Mucosa of descending colon (tissue), 3 donors: ENCODE measurements at regions not wholly inside any gene's neighbourhood (a gene's known extent, or its start where the extent isn't known, plus 50 kb on each side); places are given as distances from the start of the nearest gene placed in this dataset.

Source experiments
- ATAC-seq: fragments of 200-7000 bp; cut with Tn5 transposase; one replicate; pipeline ENCODE4 v1.9.1; 2020; ENCODE audit warnings: mild to moderate bottlenecking, moderate library complexity
- DNase-seq, 3 donors: peaks; one replicate each; pipeline ENCODE4 v3.0.0-alpha.2; 2020
- H3K36me3 ChIP-seq: fragments of 200-600 bp; one replicate; pipeline ENCODE4 v1.8.0; 2021; ENCODE audit warnings: low read depth, mild to moderate bottlenecking
- H3K4me1 ChIP-seq: fragments of 200-600 bp; one replicate; pipeline ENCODE4 v1.8.0; 2021; ENCODE audit warnings: low read depth, mild to moderate bottlenecking
- H3K4me3 ChIP-seq: fragments of 200-600 bp; one replicate; pipeline ENCODE4 v1.8.0; 2021; ENCODE audit warnings: mild to moderate bottlenecking
- H3K9me3 ChIP-seq: fragments of 200-600 bp; one replicate; pipeline ENCODE4 v1.8.0; 2021; ENCODE audit warnings: mild to moderate bottlenecking
- intact Hi-C, 2 donors: fragments of 100-400 bp; cut with DNase I in 1 of 2; cut with micrococcal nuclease in 1 of 2; formaldehyde crosslinking; loops; one replicate each; pipeline versions ENCODE4 v1.11.0 to v1.11.1; 2022; cut with DNase I, micrococcal nuclease
- TF ChIP-seq, protein P1 (sequence below): fragments of 200-600 bp; IDR thresholded peaks from one replicate; pipeline ENCODE4 v1.8.0; 2022; ENCODE audit warnings: antibody characterized with exemption, mild to moderate bottlenecking
- donor health status: DM: no; HTN: no; CAD: no; lungs with moderate emphysema.
- donor health status: DM: no; HTN: no; CAD: no.
- donor health status: DM: no; HTN: yes; CAD: no.

DNA sequence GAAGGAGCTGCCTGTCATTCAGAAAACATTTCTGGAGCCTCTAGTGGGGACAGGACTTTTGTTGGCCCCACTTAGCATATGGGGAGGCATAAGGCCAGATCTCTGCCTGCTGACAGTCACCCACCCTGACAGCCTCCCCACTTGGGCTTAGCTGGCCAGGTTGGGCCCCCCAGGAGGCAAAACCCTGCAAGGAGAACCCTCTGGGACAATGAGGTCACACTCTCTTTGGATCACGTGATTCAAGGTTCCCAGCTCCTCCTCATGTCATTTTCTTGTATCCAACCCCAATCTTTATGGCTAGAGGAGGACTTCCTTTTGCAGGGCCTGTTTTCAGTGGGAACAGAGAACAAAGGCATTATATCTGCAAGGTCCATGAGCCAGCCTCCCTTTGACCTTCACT, 60.0 kb downstream of the NAV1 start:
- Histone ChIP-seq H3K36me3 (no peaks in the 10 kb centered on the region), H3K4me1 (peaks cover 3% of the 10 kb centered on the region), H3K9me3 (no peaks in the 10 kb centered on the region), H3K4me3 (no peak overlapping the region)
- intact Hi-C loops, result no loop called here
- ATAC-seq, result no peak
- no peak for DNase-seq
- TF ChIP-seq, protein P1, sequence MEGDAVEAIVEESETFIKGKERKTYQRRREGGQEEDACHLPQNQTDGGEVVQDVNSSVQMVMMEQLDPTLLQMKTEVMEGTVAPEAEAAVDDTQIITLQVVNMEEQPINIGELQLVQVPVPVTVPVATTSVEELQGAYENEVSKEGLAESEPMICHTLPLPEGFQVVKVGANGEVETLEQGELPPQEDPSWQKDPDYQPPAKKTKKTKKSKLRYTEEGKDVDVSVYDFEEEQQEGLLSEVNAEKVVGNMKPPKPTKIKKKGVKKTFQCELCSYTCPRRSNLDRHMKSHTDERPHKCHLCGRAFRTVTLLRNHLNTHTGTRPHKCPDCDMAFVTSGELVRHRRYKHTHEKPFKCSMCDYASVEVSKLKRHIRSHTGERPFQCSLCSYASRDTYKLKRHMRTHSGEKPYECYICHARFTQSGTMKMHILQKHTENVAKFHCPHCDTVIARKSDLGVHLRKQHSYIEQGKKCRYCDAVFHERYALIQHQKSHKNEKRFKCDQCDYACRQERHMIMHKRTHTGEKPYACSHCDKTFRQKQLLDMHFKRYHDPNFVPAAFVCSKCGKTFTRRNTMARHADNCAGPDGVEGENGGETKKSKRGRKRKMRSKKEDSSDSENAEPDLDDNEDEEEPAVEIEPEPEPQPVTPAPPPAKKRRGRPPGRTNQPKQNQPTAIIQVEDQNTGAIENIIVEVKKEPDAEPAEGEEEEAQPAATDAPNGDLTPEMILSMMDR, result no peak

DNA sequence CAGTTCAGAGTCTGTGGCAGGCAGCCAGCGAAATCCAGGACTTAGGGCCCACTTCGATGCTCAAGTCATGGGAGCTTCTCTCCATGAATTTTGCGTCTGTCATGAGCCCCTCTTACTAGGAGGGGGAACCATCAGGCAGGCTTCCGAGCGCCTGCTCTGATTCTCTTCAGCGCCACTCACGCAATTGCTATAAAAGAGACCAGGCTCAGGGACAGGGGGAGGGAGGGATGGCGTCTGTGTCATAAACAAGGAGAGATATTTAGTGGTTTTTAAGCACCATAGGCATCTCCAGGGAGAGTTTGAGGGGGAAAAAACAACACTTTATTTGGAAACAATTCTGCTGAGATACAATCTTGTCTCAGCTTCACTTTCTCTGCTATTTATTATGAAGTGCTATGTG, 60.6 kb downstream of the NAV1 start:
- Histone ChIP-seq H3K9me3 (no peaks in the 10 kb centered on the region), H3K4me1 (peaks cover 3% of the 10 kb centered on the region), H3K4me3 (no peak overlapping the region), H3K36me3 (no peaks in the 10 kb centered on the region)
- intact Hi-C loops, result no loop called here
- DNase-seq, result no peak
- ATAC-seq, result no peak
- TF ChIP-seq, protein P1, result no peak

DNA sequence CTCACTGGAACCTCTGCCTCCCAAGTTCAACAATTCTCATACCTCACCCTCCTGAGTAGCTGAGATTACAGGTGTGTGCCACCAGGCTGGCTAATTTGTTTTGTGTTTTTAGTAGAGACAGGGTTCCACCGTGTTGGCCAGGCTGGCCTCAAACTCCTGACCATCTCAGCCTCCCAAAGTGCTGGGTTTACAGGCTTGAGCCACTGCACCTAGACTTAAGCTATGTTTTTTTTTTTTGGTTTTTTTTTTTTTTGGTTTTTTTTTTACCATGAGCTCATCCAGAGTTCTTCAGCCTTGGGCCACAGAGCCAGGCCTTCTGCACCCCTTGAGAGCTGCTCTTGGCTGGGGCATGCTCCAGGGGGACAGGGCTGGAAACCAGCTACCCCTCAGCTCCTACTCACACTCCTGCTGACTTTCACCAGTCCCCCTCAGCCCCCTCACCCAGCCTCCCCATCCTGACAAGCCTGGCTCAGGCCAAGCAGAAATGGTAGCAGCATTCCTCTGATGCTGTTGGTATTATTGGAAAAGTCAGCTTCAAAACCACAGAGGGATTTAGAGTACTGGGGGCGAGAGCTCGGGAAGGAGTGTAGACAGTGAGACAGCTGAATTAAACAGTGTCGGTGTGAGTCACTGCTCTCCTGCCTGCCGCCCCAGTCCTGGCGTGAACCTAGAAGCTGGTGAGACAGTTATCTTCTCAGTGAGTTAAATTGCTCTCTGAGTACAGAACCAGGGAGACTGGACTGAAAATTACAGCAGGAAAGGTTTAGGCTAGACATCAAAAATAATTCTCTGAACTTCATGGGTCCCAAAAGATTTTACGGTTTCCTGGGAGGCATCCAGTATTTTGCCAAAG, 63.7 kb downstream of the NAV1 start:
- intact Hi-C loops, result no loop called here
- TF ChIP-seq, protein P1, result no peak
- Histone ChIP-seq H3K4me1 (peaks cover 3% of the 10 kb centered on the region), H3K9me3 (no peaks in the 10 kb centered on the region), H3K36me3 (no peaks in the 10 kb centered on the region), H3K4me3 (no peak overlapping the region)
- no peak for DNase-seq
- ATAC-seq, result peak; percentile 28

DNA sequence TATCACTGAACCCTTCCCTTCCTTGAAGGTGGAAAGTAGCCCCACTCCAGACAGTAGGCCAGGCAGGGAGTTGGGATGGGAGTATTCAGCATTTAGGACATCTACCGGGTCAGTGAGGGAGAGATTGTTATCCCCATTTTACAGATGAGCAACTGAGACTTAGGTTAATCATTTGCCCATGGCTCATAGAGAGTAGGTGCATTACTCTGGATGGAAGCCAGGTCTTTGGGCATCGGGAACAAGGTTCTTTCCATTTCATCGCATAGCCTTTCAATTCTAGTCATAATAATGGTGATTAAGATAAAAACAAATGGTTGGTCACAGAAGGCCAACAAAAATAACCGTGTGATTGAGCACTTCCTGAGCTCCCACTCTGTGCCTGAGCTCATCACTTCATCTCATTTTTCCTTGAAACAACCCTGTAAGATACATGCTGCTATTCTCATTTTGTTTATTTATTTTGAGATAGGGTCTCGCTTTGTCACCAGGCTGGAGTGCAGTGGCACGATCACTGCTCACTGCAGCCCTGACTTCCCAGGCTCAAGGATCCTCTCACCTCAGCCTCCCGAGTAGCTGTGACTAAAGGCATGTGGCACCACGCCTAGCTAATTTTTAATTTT, 64.8 kb downstream of the NAV1 start:
- Histone ChIP-seq H3K4me1 (no peaks in the 10 kb centered on the region), H3K9me3 (no peaks in the 10 kb centered on the region), H3K4me3 (no peak overlapping the region), H3K36me3 (no peaks in the 10 kb centered on the region)
- intact Hi-C loops, result no loop called here
- DNase-seq (no peak), ATAC-seq (no peak)
- TF ChIP-seq, protein P1, result no peak

DNA sequence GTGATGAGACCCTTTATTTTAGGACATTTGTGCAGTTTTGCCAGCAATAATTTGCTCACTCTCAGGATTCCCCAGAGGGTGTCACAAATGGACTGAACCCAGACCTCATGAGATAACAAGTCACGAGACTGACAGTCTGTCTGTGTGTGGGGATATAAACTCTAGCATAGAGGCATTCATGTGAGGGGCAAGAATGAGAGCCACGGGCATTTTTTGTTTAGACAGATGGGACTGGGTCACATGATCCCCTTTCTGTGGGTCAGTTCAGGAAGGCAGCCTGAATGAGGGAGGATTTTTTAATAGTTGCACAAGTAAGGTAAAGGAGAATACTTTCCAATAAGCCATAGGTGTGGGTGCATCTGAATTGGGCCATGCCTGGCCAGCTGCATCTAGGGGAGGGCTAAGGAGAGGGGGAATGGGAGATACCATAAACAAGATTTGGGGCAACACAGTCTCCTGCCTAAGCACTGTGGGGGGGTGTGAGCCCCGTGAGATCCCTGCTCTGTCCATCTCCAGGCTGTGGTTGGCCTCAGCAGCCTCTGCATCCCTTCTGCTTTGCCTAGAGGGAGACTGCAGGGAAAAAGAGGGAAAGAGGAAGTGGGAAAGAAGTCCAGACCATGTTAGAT, 66.6 kb downstream of the NAV1 start:
- Histone ChIP-seq H3K9me3 (no peaks in the 10 kb centered on the region), H3K4me1 (no peaks in the 10 kb centered on the region), H3K36me3 (no peaks in the 10 kb centered on the region), H3K4me3 (no peak overlapping the region)
- DNase-seq, result no peak
- ATAC-seq, result no peak
- TF ChIP-seq, protein P1, result no peak
- intact Hi-C loops, result no loop called here
